ENCODE measurements at regions not wholly inside any gene's neighbourhood (a gene's known extent, or its start where the extent isn't known, plus 50 kb on each side); places are given as distances from the start of the nearest gene placed in this dataset.

- no peak for DNase-seq (ENCODE audit: low read depth)
Observed at GRCh38 chr12:13383379-13383778, 186.9 kb downstream of the EMP1 start.

GRCh38 chr12:13380297-13380696 lies 183.8 kb downstream of the EMP1 start:
- no peak for DNase-seq (ENCODE audit: low read depth)

GRCh38 chr12:13379531-13380188 lies 183.1 kb downstream of the EMP1 start:
- no peak for DNase-seq (ENCODE audit: low read depth)

GRCh38 chr12:13377698-13378097 lies 181.2 kb downstream of the EMP1 start:
- no peak for DNase-seq (ENCODE audit: low read depth)

- no peak for DNase-seq (ENCODE audit: low read depth)
Observed at GRCh38 chr12:13376610-13377373, 180.3 kb downstream of the EMP1 start.

- no peak for DNase-seq (ENCODE audit: low read depth)
Observed at GRCh38 chr12:13375583-13376345, 179.2 kb downstream of the EMP1 start.

GRCh38 chr12:13374793-13375192 lies 178.3 kb downstream of the EMP1 start:
- no peak for DNase-seq (ENCODE audit: low read depth)

GRCh38 chr12:13373803-13374202 lies 177.3 kb downstream of the EMP1 start:
- DNase-seq (ENCODE audit: low read depth): no peak

- no peak for DNase-seq (ENCODE audit: low read depth)
Observed at GRCh38 chr12:13373131-13373530, 176.6 kb downstream of the EMP1 start.

GRCh38 chr12:13372386-13372785 lies 175.9 kb downstream of the EMP1 start:
- no peak for DNase-seq (ENCODE audit: low read depth)

GRCh38 chr12:13371797-13372196 lies 175.3 kb downstream of the EMP1 start:
- no peak for DNase-seq (ENCODE audit: low read depth)

- no peak for DNase-seq (ENCODE audit: low read depth)
Observed at GRCh38 chr12:13371367-13371766, 174.8 kb downstream of the EMP1 start.

- DNase-seq (ENCODE audit: low read depth): no peak
Observed at GRCh38 chr12:13369474-13370056, 173.0 kb downstream of the EMP1 start.

- DNase-seq (ENCODE audit: low read depth): no peak
Observed at GRCh38 chr12:13368971-13369370, 172.4 kb downstream of the EMP1 start.

GRCh38 chr12:13368431-13368830 lies 171.9 kb downstream of the EMP1 start:
- DNase-seq (ENCODE audit: low read depth): no peak

- DNase-seq (ENCODE audit: low read depth): no peak
Observed at GRCh38 chr12:13367973-13368372, 171.4 kb downstream of the EMP1 start.

GRCh38 chr12:13365748-13366366 lies 169.3 kb downstream of the EMP1 start:
- no peak for DNase-seq (ENCODE audit: low read depth)

GRCh38 chr12:13362260-13362841 lies 165.8 kb downstream of the EMP1 start:
- peak; percentile 2 for DNase-seq (ENCODE audit: low read depth)

- no peak for DNase-seq (ENCODE audit: low read depth)
Observed at GRCh38 chr12:13359636-13360035, 163.1 kb downstream of the EMP1 start.

- DNase-seq (ENCODE audit: low read depth): no peak
Observed at GRCh38 chr12:13358391-13358905, 161.9 kb downstream of the EMP1 start.

- no peak for DNase-seq (ENCODE audit: low read depth)
Observed at GRCh38 chr12:13350946-13351345, 154.4 kb downstream of the EMP1 start.

GRCh38 chr12:13350381-13350780 lies 153.9 kb downstream of the EMP1 start:
- no peak for DNase-seq (ENCODE audit: low read depth)
